ENCODE measurements at regions not wholly inside any gene's neighbourhood (a gene's known extent, or its start where the extent isn't known, plus 50 kb on each side); places are given as distances from the start of the nearest gene placed in this dataset.

- TF ChIP-seq, protein P1, sequence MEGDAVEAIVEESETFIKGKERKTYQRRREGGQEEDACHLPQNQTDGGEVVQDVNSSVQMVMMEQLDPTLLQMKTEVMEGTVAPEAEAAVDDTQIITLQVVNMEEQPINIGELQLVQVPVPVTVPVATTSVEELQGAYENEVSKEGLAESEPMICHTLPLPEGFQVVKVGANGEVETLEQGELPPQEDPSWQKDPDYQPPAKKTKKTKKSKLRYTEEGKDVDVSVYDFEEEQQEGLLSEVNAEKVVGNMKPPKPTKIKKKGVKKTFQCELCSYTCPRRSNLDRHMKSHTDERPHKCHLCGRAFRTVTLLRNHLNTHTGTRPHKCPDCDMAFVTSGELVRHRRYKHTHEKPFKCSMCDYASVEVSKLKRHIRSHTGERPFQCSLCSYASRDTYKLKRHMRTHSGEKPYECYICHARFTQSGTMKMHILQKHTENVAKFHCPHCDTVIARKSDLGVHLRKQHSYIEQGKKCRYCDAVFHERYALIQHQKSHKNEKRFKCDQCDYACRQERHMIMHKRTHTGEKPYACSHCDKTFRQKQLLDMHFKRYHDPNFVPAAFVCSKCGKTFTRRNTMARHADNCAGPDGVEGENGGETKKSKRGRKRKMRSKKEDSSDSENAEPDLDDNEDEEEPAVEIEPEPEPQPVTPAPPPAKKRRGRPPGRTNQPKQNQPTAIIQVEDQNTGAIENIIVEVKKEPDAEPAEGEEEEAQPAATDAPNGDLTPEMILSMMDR (IDR thresholded peaks at IDR 0.05; ENCODE audit: low read depth, low read length): no peak
- peak; percentile 31 for DNase-seq (ENCODE audit: low read depth, low spot score)
- in situ Hi-C loops (cut with HindIII; ENCODE audit: low sequenced_read_pairs): no loop called here
- no peak overlapping the region for H3K4me3 ChIP-seq (ENCODE audit: low read depth, low read length)
These were observed 388.4 kb upstream of the CDH11 start for GRCh38 chr16:65510241-65510640.

DNA sequence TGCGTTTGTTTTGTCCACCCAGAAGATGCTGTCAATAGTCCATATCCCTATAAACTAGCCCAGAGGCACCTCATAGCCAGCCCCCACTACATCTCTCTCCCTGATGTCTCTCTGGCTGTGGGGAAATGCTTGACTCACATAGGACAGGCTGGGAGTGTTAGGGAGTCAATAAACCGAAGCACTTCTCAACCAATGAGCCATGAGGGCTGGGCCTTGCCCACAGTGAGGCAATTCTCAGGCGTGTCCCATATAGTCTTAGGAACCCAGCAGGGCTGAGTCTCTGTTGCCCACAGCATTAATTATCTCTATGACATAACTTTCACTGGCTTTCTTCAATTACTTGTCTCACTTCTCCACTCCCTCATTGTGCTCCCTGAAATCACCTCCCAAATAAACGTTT lies 387.3 kb upstream of the CDH11 start:
- in situ Hi-C loops (cut with HindIII; ENCODE audit: low sequenced_read_pairs): no loop called here
- no peak for DNase-seq (ENCODE audit: low read depth, low spot score)
- TF ChIP-seq, protein P1 (IDR thresholded peaks at IDR 0.05; ENCODE audit: low read depth, low read length): no peak
- no peak overlapping the region for H3K4me3 ChIP-seq (ENCODE audit: low read depth, low read length)

DNA sequence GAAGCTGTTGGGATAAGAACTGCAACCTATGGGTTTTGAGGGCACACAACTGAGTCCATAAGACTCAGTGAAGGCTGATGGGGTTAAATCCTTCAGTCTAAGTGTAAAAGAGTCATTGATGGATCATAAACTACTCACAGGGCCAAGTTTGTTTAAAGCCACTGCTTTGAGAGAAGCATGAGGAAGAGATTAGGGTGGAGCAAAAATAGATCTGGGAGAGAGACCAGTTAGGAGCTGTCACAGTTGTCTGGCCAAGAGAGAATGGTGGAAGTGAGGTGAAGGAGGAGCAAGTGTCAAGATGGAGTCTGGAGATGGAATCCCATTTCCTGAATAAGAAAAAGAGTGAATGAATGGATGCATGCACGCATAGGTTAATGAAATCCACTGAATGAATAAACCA lies 379.1 kb upstream of the CDH11 start:
- H3K4me3 ChIP-seq (ENCODE audit: low read depth, low read length): no peak overlapping the region
- no peak for DNase-seq (ENCODE audit: low read depth, low spot score)
- TF ChIP-seq, protein P1 (IDR thresholded peaks at IDR 0.05; ENCODE audit: low read depth, low read length): no peak
- in situ Hi-C loops (cut with HindIII; ENCODE audit: low sequenced_read_pairs): no loop called here

GRCh38 chr16:65500007-65500406 lies 378.1 kb upstream of the CDH11 start:
- TF ChIP-seq, protein P1 (IDR thresholded peaks at IDR 0.05; ENCODE audit: low read depth, low read length): no peak
- H3K4me3 ChIP-seq (ENCODE audit: low read depth, low read length): no peak overlapping the region
- in situ Hi-C loops (cut with HindIII; ENCODE audit: low sequenced_read_pairs): no loop called here
- no peak for DNase-seq (ENCODE audit: low read depth, low spot score)

DNA sequence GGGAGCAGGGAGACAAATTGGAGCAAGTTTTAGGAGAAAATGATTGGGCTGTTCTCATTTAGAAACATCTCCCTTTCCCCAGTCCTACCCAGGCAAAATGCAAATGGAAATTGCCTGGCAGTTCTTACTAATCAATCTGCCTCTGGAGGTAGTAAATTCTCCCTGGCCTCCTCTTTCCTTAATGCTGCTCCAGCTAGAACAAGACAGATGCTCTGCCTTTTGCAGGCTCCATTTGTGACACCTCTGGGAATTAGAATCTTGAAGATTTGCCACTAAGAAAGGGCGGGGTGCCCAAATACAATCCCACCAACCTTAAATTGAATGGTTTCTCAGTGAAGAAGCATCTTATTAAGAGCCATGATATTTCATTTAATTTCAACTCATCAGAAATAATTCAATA lies 377.7 kb upstream of the CDH11 start:
- no peak for DNase-seq (ENCODE audit: low read depth, low spot score)
- TF ChIP-seq, protein P1 (IDR thresholded peaks at IDR 0.05; ENCODE audit: low read depth, low read length): no peak
- in situ Hi-C loops (cut with HindIII; ENCODE audit: low sequenced_read_pairs): no loop called here
- no peak overlapping the region for H3K4me3 ChIP-seq (ENCODE audit: low read depth, low read length)

- TF ChIP-seq, protein P1 (IDR thresholded peaks at IDR 0.05; ENCODE audit: low read depth, low read length): no peak
- DNase-seq (ENCODE audit: low read depth, low spot score): peak; percentile 78
- in situ Hi-C loops (cut with HindIII; ENCODE audit: low sequenced_read_pairs): no loop called here
- no peak overlapping the region for H3K4me3 ChIP-seq (ENCODE audit: low read depth, low read length)
These were observed 375.7 kb upstream of the CDH11 start for GRCh38 chr16:65497571-65497970.

GRCh38 chr16:65495106-65495505 lies 373.2 kb upstream of the CDH11 start:
- H3K4me3 ChIP-seq (ENCODE audit: low read depth, low read length): no peak overlapping the region
- TF ChIP-seq, protein P1 (IDR thresholded peaks at IDR 0.05; ENCODE audit: low read depth, low read length): no peak
- no peak for DNase-seq (ENCODE audit: low read depth, low spot score)
- in situ Hi-C loops (cut with HindIII; ENCODE audit: low sequenced_read_pairs): no loop called here
